Mesenchymal stem cell (in vitro differentiated cells and primary cell): ENCODE measurements at regions not wholly inside any gene's neighbourhood (a gene's known extent, or its start where the extent isn't known, plus 50 kb on each side); places are given as distances from the start of the nearest gene placed in this dataset.

Experiments
- DNase-seq: peaks from one replicate; pipeline ENCODE4 v3.0.0-alpha.2; 2013
- H2AFZ ChIP-seq: one replicate; pipeline ENCODE4 v1.6.1; 2013; ENCODE audit warnings: low read depth, mild to moderate bottlenecking, control low read depth, inconsistent platforms, low read length, moderate library complexity
- H2AK5ac ChIP-seq: 2 replicates; pipeline ENCODE4 v1.6.1; 2013; ENCODE audit warnings: low read length, moderate library complexity, mild to moderate bottlenecking, inconsistent platforms; ENCODE audit not compliant: severe bottlenecking
- H2BK120ac ChIP-seq: one replicate; pipeline ENCODE4 v1.6.1; 2013; ENCODE audit warnings: low read depth, mild to moderate bottlenecking, inconsistent platforms, low read length, moderate library complexity
- H2BK12ac ChIP-seq, 2 experiments: one replicate each; pipeline ENCODE4 v1.6.1; 2013; ENCODE audit warnings: inconsistent platforms in 2 of 2, low read length in 2 of 2, mild to moderate bottlenecking in 2 of 2, moderate library complexity in 2 of 2, control low read depth in 1 of 2
- H2BK15ac ChIP-seq: one replicate; pipeline ENCODE4 v1.6.1; 2013; ENCODE audit warnings: mild to moderate bottlenecking, low read depth, inconsistent platforms; ENCODE audit not compliant: poor library complexity, severe bottlenecking
- H2BK5ac ChIP-seq: 2 replicates; pipeline ENCODE4 v1.6.1; 2013; ENCODE audit warnings: low read depth, mild to moderate bottlenecking, low read length, control low read depth, inconsistent platforms; ENCODE audit not compliant: poor library complexity, severe bottlenecking
- H3K14ac ChIP-seq, 2 experiments: one replicate each; pipeline ENCODE4 v1.6.1; 2013; ENCODE audit warnings: inconsistent platforms in 2 of 2, low read length in 2 of 2, control low read depth in 1 of 2, mild to moderate bottlenecking in 1 of 2, moderate library complexity in 1 of 2
- H3K18ac ChIP-seq, 2 experiments: one replicate each; pipeline ENCODE4 v1.6.1; 2013; ENCODE audit warnings: inconsistent platforms in 2 of 2, low read length in 2 of 2, control low read depth in 1 of 2, low read depth in 1 of 2, mild to moderate bottlenecking in 1 of 2
- H3K23ac ChIP-seq, 2 experiments: one replicate each; pipeline ENCODE4 v1.6.1; 2013; ENCODE audit warnings: inconsistent platforms in 2 of 2, low read length in 2 of 2, mild to moderate bottlenecking in 2 of 2, moderate library complexity in 2 of 2, control low read depth in 1 of 2
- H3K27ac ChIP-seq: 2 replicates; pipeline ENCODE4 v1.5.1; 2013; ENCODE audit warnings: mild to moderate bottlenecking, moderate library complexity, low read length, control low read depth, inconsistent platforms; ENCODE audit not compliant: poor library complexity, severe bottlenecking
- H3K27me3 ChIP-seq, 2 experiments: 2 replicates each; pipeline versions ENCODE4 v1.6.1 to v1.7.0; 2013; ENCODE audit warnings: low read length in 2 of 2, mild to moderate bottlenecking in 2 of 2, moderate library complexity in 2 of 2, control low read depth in 1 of 2, inconsistent platforms in 1 of 2; ENCODE audit not compliant: control insufficient read depth in 1 of 2, insufficient read depth in 1 of 2
- H3K36me3 ChIP-seq, 2 experiments: 2 replicates each; pipeline versions ENCODE4 v1.6.1 to v1.7.0; 2013; ENCODE audit warnings: low read length in 2 of 2, control low read depth in 1 of 2, inconsistent platforms in 1 of 2, low read depth in 1 of 2, mild to moderate bottlenecking in 1 of 2; ENCODE audit not compliant: insufficient read depth in 2 of 2, control insufficient read depth in 1 of 2
- H3K4ac ChIP-seq, 2 experiments: one replicate each; pipeline ENCODE4 v1.6.1; 2013; ENCODE audit warnings: inconsistent platforms in 2 of 2, low read length in 2 of 2, mild to moderate bottlenecking in 2 of 2, moderate library complexity in 2 of 2, control low read depth in 1 of 2, low read depth in 1 of 2
- H3K4me1 ChIP-seq: 2 replicates; pipeline ENCODE4 v1.6.1; 2013; ENCODE audit warnings: low read depth, low read length, control low read depth; ENCODE audit not compliant: control insufficient read depth, insufficient read depth
- H3K4me2 ChIP-seq: 2 replicates; pipeline ENCODE4 v1.6.1; 2013; ENCODE audit warnings: low read length, mild to moderate bottlenecking, inconsistent platforms; ENCODE audit not compliant: poor library complexity, severe bottlenecking
- H3K4me3 ChIP-seq, 2 experiments: 2 replicates each; pipeline versions ENCODE4 v1.5.1 to v1.7.0; 2013; ENCODE audit warnings: low read length in 2 of 2, mild to moderate bottlenecking in 2 of 2, control low read depth in 1 of 2, low read depth in 1 of 2; ENCODE audit not compliant: insufficient read depth in 1 of 2
- H3K79me1 ChIP-seq: replicated peaks from 2 replicates; pipeline ENCODE4 v1.6.1; 2013; ENCODE audit warnings: mild to moderate bottlenecking, control low read depth, low read length, inconsistent platforms; ENCODE audit not compliant: poor library complexity, severe bottlenecking
- H3K9ac ChIP-seq: 2 replicates; pipeline ENCODE4 v1.7.0; 2013; ENCODE audit warnings: mild to moderate bottlenecking, low read length, moderate library complexity
- H3K9me3 ChIP-seq: 2 replicates; pipeline ENCODE4 v1.7.0; 2013; ENCODE audit warnings: mild to moderate bottlenecking, low read length; ENCODE audit not compliant: control insufficient read depth
- H4K8ac ChIP-seq: one replicate; pipeline ENCODE4 v1.6.1; 2013; ENCODE audit warnings: inconsistent platforms, mild to moderate bottlenecking, low read length, moderate library complexity
- H4K91ac ChIP-seq: one replicate; pipeline ENCODE4 v1.6.1; 2013; ENCODE audit warnings: mild to moderate bottlenecking, low read length, inconsistent platforms
- WGBS: methylation state at CpG from one replicate; pipeline ENCODE4 v1.1.7; 2013; ENCODE audit warnings: mixed read lengths; 5-methylcytosine and 5-hydroxymethylcytosine counted together

- H3K4me1 ChIP-seq: no peaks in the 10 kb centered on the region
- no peak overlapping the region for H2BK5ac ChIP-seq
- H2AK5ac ChIP-seq: no peak overlapping the region
- DNase-seq: no peak
- no peak overlapping the region for H2BK12ac ChIP-seq
- no peak overlapping the region for H4K91ac ChIP-seq
- H3K9ac ChIP-seq: no peak overlapping the region
- no peaks in the 10 kb centered on the region for H3K9me3 ChIP-seq
- H3K4me3 ChIP-seq: no peak overlapping the region
- H3K27me3 ChIP-seq: no peaks in the 10 kb centered on the region
- H2BK15ac ChIP-seq: no peak overlapping the region
- H3K4me2 ChIP-seq: no peak overlapping the region
- H3K18ac ChIP-seq: no peak overlapping the region
- H3K27ac ChIP-seq: no peak overlapping the region
- no peak overlapping the region for H2AFZ ChIP-seq
- no peak overlapping the region for H2BK120ac ChIP-seq
- H3K14ac ChIP-seq: no peak overlapping the region
- no peak overlapping the region for H4K8ac ChIP-seq
- H3K23ac ChIP-seq: no peak overlapping the region
- WGBS: no CpG with 5 or more reads among the region's 2 CpGs
- no peaks in the 10 kb centered on the region for H3K36me3 ChIP-seq
- no peak overlapping the region for H3K4ac ChIP-seq
- H3K79me1 ChIP-seq: no peaks in the 10 kb centered on the region
These were observed 164.7 kb downstream of the MZT1 start for GRCh38 chr13:72562686-72563085.

GRCh38 chr13:72561791-72562190 is 165.6 kb downstream of the MZT1 start:
- H2BK120ac ChIP-seq: no peak overlapping the region
- H4K91ac ChIP-seq: no peak overlapping the region
- no peak overlapping the region for H3K23ac ChIP-seq
- no peaks in the 10 kb centered on the region for H3K27me3 ChIP-seq
- no peak overlapping the region for H3K4ac ChIP-seq
- no peaks in the 10 kb centered on the region for H3K79me1 ChIP-seq
- no peak overlapping the region for H3K18ac ChIP-seq
- H2BK5ac ChIP-seq: no peak overlapping the region
- H3K9ac ChIP-seq: no peak overlapping the region
- H4K8ac ChIP-seq: no peak overlapping the region
- no peak overlapping the region for H2BK15ac ChIP-seq
- WGBS: 67% methylated on average over 2 of the region's 2 CpGs
- H2BK12ac ChIP-seq: no peak overlapping the region
- H3K14ac ChIP-seq: no peak overlapping the region
- no peak overlapping the region for H3K4me3 ChIP-seq
- no peak overlapping the region for H2AFZ ChIP-seq
- no peak overlapping the region for H2AK5ac ChIP-seq
- DNase-seq: no peak
- no peaks in the 10 kb centered on the region for H3K4me1 ChIP-seq
- no peak overlapping the region for H3K27ac ChIP-seq
- no peaks in the 10 kb centered on the region for H3K36me3 ChIP-seq
- no peaks in the 10 kb centered on the region for H3K9me3 ChIP-seq
- no peak overlapping the region for H3K4me2 ChIP-seq

- H4K8ac ChIP-seq: no peak overlapping the region
- no peaks in the 10 kb centered on the region for H3K36me3 ChIP-seq
- no peak overlapping the region for H3K27ac ChIP-seq
- H4K91ac ChIP-seq: no peak overlapping the region
- H3K4me1 ChIP-seq: no peaks in the 10 kb centered on the region
- no peak overlapping the region for H3K4me3 ChIP-seq
- no peak overlapping the region for H2BK120ac ChIP-seq
- no peaks in the 10 kb centered on the region for H3K9me3 ChIP-seq
- H2AFZ ChIP-seq: no peak overlapping the region
- no peak overlapping the region for H3K14ac ChIP-seq
- no CpG with 5 or more reads among the region's 2 CpGs for WGBS
- no peak overlapping the region for H3K4ac ChIP-seq
- no peak overlapping the region for H3K18ac ChIP-seq
- H2BK12ac ChIP-seq: no peak overlapping the region
- no peak overlapping the region for H3K9ac ChIP-seq
- H3K27me3 ChIP-seq: no peaks in the 10 kb centered on the region
- no peaks in the 10 kb centered on the region for H3K79me1 ChIP-seq
- no peak overlapping the region for H2BK5ac ChIP-seq
- no peak for DNase-seq
- H2BK15ac ChIP-seq: no peak overlapping the region
- no peak overlapping the region for H3K23ac ChIP-seq
- H2AK5ac ChIP-seq: no peak overlapping the region
- no peak overlapping the region for H3K4me2 ChIP-seq
These were observed 167.7 kb downstream of the MZT1 start for GRCh38 chr13:72559716-72560115.

GRCh38 chr13:72556945-72557344 is 170.5 kb downstream of the MZT1 start:
- Histone ChIP-seq H3K18ac (no peak overlapping the region), H3K27me3 (no peaks in the 10 kb centered on the region)

More at GRCh38 chr13:72556945-72557344, 170.5 kb downstream of the MZT1 start:
- Histone ChIP-seq H2BK120ac (no peak overlapping the region), H2BK5ac (no peak overlapping the region), H2BK15ac (no peak overlapping the region), H3K9ac (no peak overlapping the region), H3K36me3 (no peaks in the 10 kb centered on the region), H3K27ac (no peak overlapping the region), H3K14ac (no peak overlapping the region), H3K4me3 (no peak overlapping the region), H3K23ac (no peak overlapping the region), H4K8ac (no peak overlapping the region), H3K4me2 (no peak overlapping the region), H2AK5ac (no peak overlapping the region), H2AFZ (no peak overlapping the region), H3K4ac (no peak overlapping the region), H3K4me1 (no peaks in the 10 kb centered on the region), H3K79me1 (no peaks in the 10 kb centered on the region), H3K9me3 (no peaks in the 10 kb centered on the region), H4K91ac (no peak overlapping the region), H2BK12ac (no peak overlapping the region)
- WGBS: 96% methylated on average over 1 of the region's 1 CpG
- DNase-seq: no peak
